ACC112 (cell line): ENCODE measurements at regions not wholly inside any gene's neighbourhood (a gene's known extent, or its start where the extent isn't known, plus 50 kb on each side); places are given as distances from the start of the nearest gene placed in this dataset.

Experiments used
- H2AFZ ChIP-seq: fragments of 200-600 bp; sonication (generic); one replicate; pipeline ENCODE4 v1.6.0; 2017; ENCODE audit warnings: antibody characterized with exemption, low read length; ENCODE audit not compliant: unreplicated experiment
- H3K27ac ChIP-seq: fragments of 200-600 bp; sonication (generic); 2 replicates; pipeline ENCODE4 v1.5.1; 2014; ENCODE audit warnings: low read depth, mild to moderate bottlenecking, antibody characterized with exemption, low read length, moderate library complexity
- H3K27me3 ChIP-seq: fragments of 200-600 bp; sonication (generic); 2 replicates; pipeline ENCODE4 v1.6.1; 2014; ENCODE audit warnings: mild to moderate bottlenecking, antibody characterized with exemption, low read length, moderate library complexity, mixed read lengths; ENCODE audit not compliant: insufficient read depth
- H3K36me3 ChIP-seq: fragments of 200-600 bp; sonication (generic); 2 replicates; pipeline ENCODE4 v1.6.1; 2016; ENCODE audit warnings: mild to moderate bottlenecking, antibody characterized with exemption, low read length, moderate library complexity, mixed read lengths; ENCODE audit not compliant: insufficient read depth
- H3K4me1 ChIP-seq: fragments of 200-600 bp; sonication (generic); one replicate; pipeline ENCODE4 v1.6.1; 2016; ENCODE audit warnings: low read length, mixed read lengths; ENCODE audit not compliant: insufficient read depth, unreplicated experiment, control insufficient read depth
- H3K4me3 ChIP-seq: fragments of 200-600 bp; sonication (generic); 2 replicates; pipeline ENCODE4 v1.5.1; 2014; ENCODE audit warnings: mild to moderate bottlenecking, low read depth, low read length
- H3K79me2 ChIP-seq: fragments of 200-600 bp; sonication (generic); one replicate; pipeline ENCODE4 v1.6.0; 2016; ENCODE audit warnings: low read length; ENCODE audit not compliant: control insufficient read depth, unreplicated experiment, insufficient read depth

DNA sequence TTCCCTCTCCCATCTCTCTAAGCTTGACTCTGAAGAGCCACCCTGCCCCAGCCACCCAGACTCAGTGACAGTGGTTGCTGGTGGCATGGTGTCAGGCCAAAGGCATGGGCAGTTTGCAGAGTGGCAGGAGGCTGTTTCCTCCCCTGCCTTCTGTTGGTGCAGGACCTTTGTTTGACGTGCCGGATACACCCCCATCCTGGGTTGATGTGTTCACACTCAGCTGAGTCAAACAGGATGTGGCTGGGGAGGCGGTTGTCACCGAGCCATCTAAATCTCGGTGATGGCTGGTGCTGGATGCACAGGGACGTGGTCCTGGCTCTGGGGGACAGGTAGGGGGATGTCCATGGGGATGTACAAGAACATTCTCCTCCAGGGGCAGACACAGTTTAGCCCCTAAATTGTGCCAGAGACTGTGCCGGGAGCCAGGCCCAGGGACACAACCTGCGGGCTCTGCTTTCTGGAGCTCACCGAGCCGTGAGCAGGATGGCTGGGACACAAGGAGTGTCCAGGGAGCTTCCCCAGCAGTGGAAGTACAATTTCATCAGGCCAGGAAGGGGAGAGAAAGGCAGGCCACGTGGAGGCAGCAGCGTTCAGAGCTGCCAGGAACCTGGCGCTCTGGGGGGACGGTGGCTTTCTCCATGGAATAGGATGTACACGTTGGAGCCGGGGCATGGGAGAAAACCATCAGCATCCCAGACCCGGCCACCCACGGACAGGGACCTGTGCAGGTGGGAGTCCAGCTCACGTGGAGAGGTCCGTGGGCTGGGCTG, 264.2 kb downstream of the SEC14L1 start:
- peaks cover 64% of the 10 kb centered on the region for H3K4me1 ChIP-seq
- no peaks in the 10 kb centered on the region for H3K27me3 ChIP-seq
- H3K4me3 ChIP-seq = no peak overlapping the region
- peaks cover 66% of the 10 kb centered on the region for H3K79me2 ChIP-seq
- H3K36me3 ChIP-seq = no peaks in the 10 kb centered on the region
- no peak overlapping the region for H2AFZ ChIP-seq
- H3K27ac ChIP-seq = peak overlapping the region; percentile 51

GRCh38 chr17:77405867-77406732, 265.3 kb downstream of the SEC14L1 start:
- H2AFZ ChIP-seq = no peak overlapping the region
- peaks cover 69% of the 10 kb centered on the region for H3K4me1 ChIP-seq
- H3K27ac ChIP-seq = peak overlapping the region; percentile 51
- no peaks in the 10 kb centered on the region for H3K27me3 ChIP-seq
- H3K79me2 ChIP-seq = peaks cover 65% of the 10 kb centered on the region
- H3K36me3 ChIP-seq = no peaks in the 10 kb centered on the region
- no peak overlapping the region for H3K4me3 ChIP-seq

DNA sequence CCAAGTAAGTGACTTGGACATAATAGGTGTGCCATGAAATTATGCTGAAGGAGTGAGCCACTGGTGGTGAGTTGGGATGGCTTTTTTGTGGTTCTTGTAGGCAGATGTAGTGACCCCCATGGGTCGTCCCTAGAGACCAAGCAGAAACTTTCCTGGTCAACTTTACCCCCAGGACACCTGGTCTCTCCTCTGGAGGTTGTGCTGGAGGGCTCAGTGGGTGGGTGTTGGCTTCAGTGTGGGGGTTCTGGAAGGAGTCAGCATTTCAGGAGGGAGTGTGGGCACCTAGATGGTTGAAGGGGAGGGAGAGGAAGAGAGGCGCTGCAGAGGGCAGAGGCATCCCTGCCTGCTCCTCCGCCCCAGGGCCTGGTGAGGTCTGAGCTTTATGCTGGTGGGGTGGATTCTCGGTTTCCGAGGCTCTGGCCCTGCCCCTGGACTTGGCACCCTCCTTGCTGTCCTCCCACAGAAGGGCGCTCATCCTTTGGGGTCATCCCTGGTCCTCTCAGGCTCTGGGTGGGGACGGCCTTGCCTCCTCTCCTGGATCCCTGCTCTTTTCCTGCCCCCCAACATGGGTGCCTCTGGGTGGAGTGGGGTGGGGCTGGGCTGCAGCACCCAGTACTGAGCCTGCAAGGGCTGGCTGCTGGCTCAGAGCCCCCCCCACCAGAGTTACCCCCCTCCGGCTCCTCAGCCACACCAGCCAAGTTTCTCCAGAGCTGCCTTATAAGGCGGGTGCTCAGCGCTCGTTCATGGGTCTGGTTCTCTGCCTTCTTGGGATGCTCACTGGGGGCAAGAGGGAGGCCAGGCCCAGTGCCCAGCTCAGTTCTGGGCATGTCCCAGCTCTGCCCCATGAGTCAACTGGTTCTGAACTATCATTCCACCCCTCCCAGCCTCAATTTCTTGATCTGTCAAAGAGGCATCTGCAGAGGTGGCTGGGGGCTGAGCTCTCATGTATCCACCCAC, 266.8 kb downstream of the SEC14L1 start:
- Histone ChIP-seq H3K79me2 (peaks cover 69% of the 10 kb centered on the region), H3K27ac (peak overlapping the region; percentile 8; the same call in 1 of the 2 replicates)

GRCh38 chr17:77408284-77408683, 267.5 kb downstream of the SEC14L1 start:
- Histone ChIP-seq H3K36me3 (0 out of 2 replicates have a peak, but pooled peaks cover 5% of the 10 kb centered on the region), H3K4me3 (no peak overlapping the region), H3K27ac (no peak overlapping the region), H3K79me2 (peaks cover 69% of the 10 kb centered on the region), H2AFZ (no peak overlapping the region), H3K27me3 (no peaks in the 10 kb centered on the region), H3K4me1 (peaks cover 83% of the 10 kb centered on the region)

More for the DNA sequence above, 266.8 kb downstream of the SEC14L1 start:
- no peak overlapping the region for H2AFZ ChIP-seq
- no peak overlapping the region for H3K4me3 ChIP-seq
- peaks cover 80% of the 10 kb centered on the region for H3K4me1 ChIP-seq
- 0 out of 2 replicates have a peak, but pooled peaks cover 5% of the 10 kb centered on the region for H3K36me3 ChIP-seq
- H3K27me3 ChIP-seq = no peaks in the 10 kb centered on the region

DNA sequence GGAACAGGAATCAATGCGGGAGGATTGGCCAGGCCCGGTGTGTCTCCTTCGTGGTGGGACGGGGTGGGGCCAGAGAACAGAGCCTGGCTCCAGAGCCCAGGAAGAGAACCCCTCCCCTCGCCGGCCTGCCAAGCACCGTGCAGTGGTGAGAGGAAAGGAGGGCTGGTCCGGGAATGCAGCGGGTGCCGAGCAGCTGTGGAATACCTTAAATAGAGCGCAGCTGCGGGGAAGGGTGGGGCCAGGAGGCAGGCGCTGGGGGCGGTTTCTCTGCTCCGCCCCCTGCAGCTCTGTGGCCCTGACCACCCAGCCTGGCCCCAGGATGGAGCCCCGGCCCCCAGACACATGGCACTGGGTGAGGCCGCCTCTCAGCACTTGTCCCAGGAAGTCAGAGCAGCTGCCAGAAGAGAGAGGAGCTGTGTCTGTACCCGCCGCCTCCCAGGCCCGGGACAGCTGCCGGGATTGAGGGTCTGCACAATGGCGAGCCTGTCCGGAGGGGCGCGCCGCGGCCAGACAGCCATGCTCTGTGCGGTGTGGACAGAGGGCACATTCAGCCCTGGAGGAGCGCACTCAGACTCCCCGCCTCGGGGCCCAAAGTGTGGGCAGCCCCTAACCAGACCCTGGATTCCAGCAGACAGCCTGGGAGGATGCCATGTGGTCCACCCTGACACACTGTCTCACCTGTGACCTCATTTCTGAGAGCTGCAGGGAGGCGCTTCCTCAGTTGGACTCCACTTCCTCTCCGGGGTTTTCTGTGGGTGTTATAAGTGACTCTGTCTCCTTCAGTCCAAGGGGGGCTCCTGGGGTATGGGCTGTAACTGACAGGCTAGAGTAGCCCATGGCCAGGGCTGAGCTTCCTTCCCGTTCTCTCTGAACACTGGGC, 268.8 kb downstream of the SEC14L1 start:
- Histone ChIP-seq H3K79me2 (peaks cover 74% of the 10 kb centered on the region), H3K36me3 (0 out of 2 replicates have a peak, but pooled peaks cover 5% of the 10 kb centered on the region), H3K4me3 (no peak overlapping the region), H3K27me3 (no peaks in the 10 kb centered on the region), H3K27ac (peak overlapping the region; percentile 69), H2AFZ (no peak overlapping the region), H3K4me1 (peaks cover 74% of the 10 kb centered on the region)

GRCh38 chr17:77410470-77410869, 269.7 kb downstream of the SEC14L1 start:
- peaks cover 65% of the 10 kb centered on the region for H3K4me1 ChIP-seq
- 0 out of 2 replicates have a peak, but pooled peaks cover 8% of the 10 kb centered on the region for H3K36me3 ChIP-seq
- no peak overlapping the region for H3K4me3 ChIP-seq
- H3K79me2 ChIP-seq = peaks cover 79% of the 10 kb centered on the region
- no peak overlapping the region for H2AFZ ChIP-seq
- H3K27me3 ChIP-seq = no peaks in the 10 kb centered on the region
- peak overlapping the region; percentile 69 for H3K27ac ChIP-seq

GRCh38 chr17:77414811-77415400, 274.1 kb downstream of the SEC14L1 start:
- Histone ChIP-seq H3K27me3 (no peaks in the 10 kb centered on the region), H3K79me2 (peaks cover 70% of the 10 kb centered on the region), H3K4me3 (no peak overlapping the region), H3K27ac (no peak overlapping the region), H3K4me1 (peaks cover 37% of the 10 kb centered on the region), H3K36me3 (peaks cover 8% of the 10 kb centered on the region; the same call in 1 of the 2 replicates), H2AFZ (no peak overlapping the region)

DNA sequence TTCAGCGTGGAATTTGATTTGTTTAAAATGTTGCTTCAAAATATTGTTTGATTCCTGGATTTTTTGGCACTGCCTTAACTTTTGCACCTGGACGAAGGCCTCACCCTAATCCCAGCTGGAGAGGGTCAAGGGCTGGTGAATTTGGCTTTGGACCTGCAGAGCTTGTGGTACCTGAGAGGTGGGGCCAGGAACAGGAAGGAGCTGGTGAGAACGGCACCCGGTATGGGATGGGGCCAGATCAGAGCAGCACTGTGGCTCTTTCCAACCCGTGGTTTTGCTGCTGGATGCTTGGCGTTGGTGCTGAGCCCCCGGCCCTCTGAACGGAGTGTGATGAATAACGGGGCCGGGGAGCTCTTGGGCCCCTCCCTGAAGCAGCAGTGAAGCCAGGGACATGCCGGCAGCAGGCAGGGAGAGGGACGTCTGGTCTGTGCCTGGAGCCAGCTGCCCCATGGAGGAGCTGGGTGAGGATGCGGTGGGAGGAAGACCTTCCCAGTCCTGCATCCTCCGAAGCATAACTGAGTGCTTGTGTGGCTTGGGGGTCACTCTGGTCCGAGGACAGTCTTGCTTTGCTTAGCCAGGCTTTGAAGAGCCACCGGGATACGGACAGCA, 275.4 kb downstream of the SEC14L1 start:
- H3K27me3 ChIP-seq = no peaks in the 10 kb centered on the region
- H2AFZ ChIP-seq = no peak overlapping the region
- H3K36me3 ChIP-seq = peaks cover 8% of the 10 kb centered on the region; the same call in 1 of the 2 replicates
- H3K27ac ChIP-seq = no peak overlapping the region
- peaks cover 68% of the 10 kb centered on the region for H3K79me2 ChIP-seq
- no peak overlapping the region for H3K4me3 ChIP-seq
- H3K4me1 ChIP-seq = peaks cover 38% of the 10 kb centered on the region

- Histone ChIP-seq H3K27me3 (no peaks in the 10 kb centered on the region), H3K4me1 (peaks cover 38% of the 10 kb centered on the region), H2AFZ (no peak overlapping the region), H3K79me2 (peaks cover 70% of the 10 kb centered on the region), H3K27ac (no peak overlapping the region), H3K4me3 (no peak overlapping the region), H3K36me3 (peaks cover 3% of the 10 kb centered on the region; the same call in 1 of the 2 replicates)
Measured at GRCh38 chr17:77417575-77417974, 276.8 kb downstream of the SEC14L1 start.
